GM18870 (cell line): ENCODE measurements at regions not wholly inside any gene's neighbourhood (a gene's known extent, or its start where the extent isn't known, plus 50 kb on each side); places are given as distances from the start of the nearest gene placed in this dataset.

Experiments
- ATAC-seq: cut with Tn5 transposase; IDR thresholded peaks from one replicate; pipeline ENCODE4 v1.9.1; 2021; ENCODE audit warnings: moderate library complexity; ENCODE audit not compliant: unreplicated experiment

DNA sequence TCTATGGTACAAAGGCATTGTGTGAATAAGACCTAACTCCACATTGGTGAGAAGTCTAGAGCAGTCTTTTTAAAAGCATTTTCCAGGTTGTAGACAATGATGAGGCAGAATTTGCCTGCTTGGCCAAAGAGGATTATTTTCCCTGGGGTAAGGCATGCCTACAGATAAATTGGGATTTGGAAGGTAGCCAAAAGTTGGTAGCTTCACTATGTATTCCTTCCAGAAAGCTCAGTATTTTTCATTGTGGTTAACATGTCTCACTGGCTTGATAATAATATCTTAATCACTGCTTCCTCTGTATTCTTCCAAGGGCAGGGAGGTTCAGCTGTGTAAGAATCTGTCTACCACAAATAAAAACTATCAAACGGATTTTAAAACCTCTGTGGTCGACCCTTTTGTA, 590.8 kb upstream of the PRMT6 start:
- no peak for ATAC-seq

GRCh38 chr1:106480629-106481028, 575.8 kb upstream of the PRMT6 start:
- ATAC-seq: no peak

DNA sequence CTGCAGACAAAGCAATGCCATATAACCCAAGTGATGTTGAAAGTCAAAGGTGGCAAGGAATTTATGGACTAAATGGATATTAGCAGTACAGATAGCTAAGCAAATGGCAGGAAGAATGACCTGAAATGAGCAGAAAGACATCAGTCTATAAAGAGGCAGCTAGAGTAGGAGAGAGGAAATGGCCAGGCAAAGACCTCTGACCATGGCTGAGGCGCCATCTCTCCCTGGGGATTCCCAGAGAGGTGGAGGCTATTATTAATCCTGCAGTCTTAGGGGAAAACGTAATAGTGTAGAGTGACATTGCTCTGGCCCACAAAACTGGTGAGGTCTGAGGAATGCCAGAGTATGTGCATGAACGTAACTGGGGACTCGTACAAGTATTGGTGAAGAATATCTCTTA, 563.6 kb upstream of the PRMT6 start:
- no peak for ATAC-seq

- no peak for ATAC-seq
Measured at GRCh38 chr1:106494646-106495045, 561.8 kb upstream of the PRMT6 start.

DNA sequence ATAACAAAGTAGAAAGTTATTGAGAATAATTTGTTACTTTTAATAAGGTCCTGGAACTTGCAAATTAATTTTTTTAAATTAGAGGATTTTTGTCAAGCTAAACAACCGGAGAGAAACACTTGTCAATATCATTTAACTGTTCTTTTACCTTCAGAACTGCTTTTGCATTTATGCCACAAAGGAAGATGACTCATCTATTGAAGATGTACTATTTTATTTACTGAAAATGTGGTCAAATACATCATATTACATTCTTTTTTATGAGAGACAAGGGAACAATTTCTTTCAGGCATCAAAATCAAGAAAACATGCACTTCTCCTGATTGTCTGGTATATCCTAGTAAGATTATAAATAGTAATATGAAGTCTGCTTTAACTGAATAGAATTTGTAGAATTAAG, 558.2 kb upstream of the PRMT6 start:
- no peak for ATAC-seq

DNA sequence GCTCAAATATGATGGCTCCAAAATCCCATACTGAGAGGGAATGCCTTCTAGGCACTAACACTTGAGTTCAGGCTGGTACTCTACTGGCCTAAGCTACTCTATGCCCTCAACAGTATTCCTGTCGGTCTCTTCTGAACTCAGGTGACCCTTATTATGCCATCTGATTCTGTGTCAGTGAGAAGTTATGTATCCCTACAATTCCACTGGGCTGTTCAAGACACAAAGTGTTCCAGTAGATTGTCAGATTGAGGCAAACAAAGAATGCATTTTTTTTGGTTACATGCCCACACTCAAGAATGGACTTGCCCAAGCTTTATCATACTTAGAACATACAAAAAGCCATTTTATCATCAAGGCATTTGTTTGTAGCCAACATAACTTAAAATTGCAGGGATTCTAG, 553.8 kb upstream of the PRMT6 start:
- ATAC-seq: no peak

DNA sequence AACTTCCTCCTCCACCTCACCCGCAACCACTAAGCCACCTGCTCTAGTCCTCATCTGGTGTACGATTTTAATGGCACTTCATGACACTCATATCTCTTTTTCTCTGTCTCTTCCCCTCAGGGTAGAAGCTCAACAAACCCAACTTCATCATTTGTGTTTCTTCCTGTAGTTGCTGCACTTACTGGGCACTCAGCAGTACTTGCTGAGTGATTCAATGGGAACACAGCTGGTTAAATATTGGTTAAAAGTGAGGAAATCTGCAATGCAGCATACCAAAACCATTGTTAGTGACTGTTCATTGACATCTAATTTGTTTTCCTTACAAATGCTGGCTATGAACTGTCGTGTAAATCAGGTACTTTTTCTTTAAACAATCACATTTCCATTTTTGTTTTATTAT, 541.1 kb upstream of the PRMT6 start:
- ATAC-seq: no peak

DNA sequence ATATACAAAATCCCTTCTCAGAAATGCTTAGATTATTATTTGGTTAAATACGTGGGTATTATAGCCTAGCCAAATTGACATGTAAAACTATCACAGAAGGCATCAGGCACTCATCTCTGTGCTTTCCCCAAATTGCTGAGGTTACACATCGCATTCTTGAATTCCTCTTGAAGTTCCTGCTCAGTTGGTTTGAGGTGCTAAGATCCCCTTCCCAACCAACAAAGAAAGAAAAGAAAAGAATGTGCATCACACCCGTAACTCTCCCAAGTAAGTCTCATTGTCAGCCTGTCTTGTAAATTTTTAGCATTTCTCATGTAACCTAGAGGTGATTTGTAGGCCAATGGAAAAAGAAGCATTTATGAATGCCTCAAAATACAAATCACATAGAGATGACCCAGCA, 539.2 kb upstream of the PRMT6 start:
- no peak for ATAC-seq

- no peak for ATAC-seq
Measured at GRCh38 chr1:106523497-106523896, 533.0 kb upstream of the PRMT6 start.

- ATAC-seq: no peak
Measured at GRCh38 chr1:106524631-106525030, 531.8 kb upstream of the PRMT6 start.

- no peak for ATAC-seq
Measured at GRCh38 chr1:106526650-106527049, 529.8 kb upstream of the PRMT6 start.

DNA sequence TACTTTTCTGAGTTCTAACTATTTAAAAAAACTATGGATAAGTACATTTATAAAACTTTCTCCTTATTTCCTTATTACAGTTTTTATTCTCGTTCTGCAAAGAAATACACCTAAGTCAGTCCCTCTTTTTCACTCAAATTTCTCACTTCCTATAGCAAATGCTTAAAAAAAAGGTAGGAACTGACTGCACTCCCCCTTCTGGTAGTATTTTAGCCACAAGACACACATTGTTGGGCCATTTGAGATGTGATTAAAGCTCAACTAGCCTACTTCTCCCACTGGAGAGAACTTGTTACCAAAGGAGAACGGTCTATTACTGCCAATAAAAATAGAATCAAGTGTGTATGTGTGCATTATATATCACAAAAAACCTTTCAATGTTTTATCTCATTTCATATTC, 521.9 kb upstream of the PRMT6 start:
- no peak for ATAC-seq

DNA sequence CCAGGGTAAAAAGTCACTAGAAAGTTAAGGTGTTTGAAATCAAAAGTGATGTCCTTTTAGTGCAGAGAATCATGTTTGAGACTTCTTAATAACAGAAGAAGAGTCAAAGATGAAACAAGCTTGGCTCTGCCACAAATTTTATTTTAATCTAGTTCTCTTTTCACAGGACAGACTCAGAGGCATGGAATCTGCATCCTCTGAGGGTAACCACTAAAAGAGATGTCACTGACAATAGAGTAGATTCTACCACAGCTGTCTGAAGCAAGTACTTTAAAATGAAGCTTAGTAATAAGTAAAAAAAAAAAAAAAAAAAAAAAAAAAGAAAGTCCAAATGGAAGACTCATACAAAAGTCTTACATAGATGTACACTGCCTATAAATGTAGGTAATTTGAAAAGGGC, 519.7 kb upstream of the PRMT6 start:
- no peak for ATAC-seq

GRCh38 chr1:106548726-106549125, 507.7 kb upstream of the PRMT6 start:
- no peak for ATAC-seq

DNA sequence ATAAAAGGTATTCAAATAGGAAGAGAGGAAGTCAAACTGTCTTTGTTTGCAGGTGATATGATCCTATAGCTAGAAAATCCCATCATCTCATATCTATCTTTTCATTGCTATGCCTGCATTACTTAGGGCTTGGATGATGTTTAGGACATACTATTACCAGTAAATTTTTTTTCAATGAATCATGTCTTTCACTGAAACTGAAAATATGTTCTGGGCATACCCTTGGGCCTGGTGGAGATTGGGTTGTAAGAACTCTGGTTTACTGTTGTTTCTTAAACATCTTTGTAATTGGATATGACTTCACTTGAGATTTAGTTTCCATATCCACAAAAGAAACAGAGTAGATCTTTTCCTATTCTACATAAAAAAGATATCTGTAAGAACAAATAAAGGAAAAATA, 502.2 kb upstream of the PRMT6 start:
- ATAC-seq: no peak

GRCh38 chr1:106555571-106555970, 500.9 kb upstream of the PRMT6 start:
- ATAC-seq: no peak

GRCh38 chr1:106564192-106564591, 492.3 kb upstream of the PRMT6 start:
- ATAC-seq: no peak

DNA sequence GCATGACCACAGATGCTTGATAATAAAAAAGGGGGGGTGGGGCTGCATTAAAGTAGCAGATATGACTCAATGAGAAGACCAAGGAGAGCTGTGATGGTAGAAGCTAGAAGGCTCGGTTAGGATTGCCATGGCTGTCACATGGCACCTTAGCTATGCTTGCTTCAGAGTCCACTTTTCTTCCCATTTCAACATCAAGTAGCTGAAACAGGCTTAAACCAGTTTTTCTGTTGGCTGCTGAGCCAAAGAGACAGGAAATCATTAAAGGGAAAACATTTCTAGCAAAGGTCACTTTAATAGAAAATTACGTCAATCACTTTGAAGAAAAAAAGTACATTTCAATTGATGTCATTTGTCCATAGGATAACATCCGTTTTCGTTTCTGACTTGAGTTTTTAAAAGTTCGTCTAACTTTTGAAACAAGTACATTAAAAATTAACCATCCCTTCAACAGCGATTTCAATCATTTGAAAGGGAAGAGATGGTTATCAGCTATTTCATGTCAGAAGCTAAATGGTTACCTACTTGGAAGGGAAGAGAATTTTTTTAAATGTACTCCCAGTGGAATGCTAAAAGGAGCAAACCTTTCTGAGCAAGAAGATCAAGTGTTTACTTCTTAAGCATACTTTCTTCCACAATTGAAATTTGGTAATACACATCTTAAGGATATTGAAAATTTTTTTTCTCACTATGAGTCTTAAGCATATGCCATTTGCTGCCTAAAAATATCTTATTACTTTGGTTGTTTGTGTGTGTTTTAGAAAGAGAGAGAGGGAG, 488.1 kb upstream of the PRMT6 start:
- ATAC-seq: no peak

GRCh38 chr1:106571109-106571508, 485.4 kb upstream of the PRMT6 start:
- no peak for ATAC-seq

- no peak for ATAC-seq
Measured at GRCh38 chr1:106584107-106584506, 472.4 kb upstream of the PRMT6 start.

GRCh38 chr1:106584676-106585075, 471.8 kb upstream of the PRMT6 start:
- ATAC-seq: no peak

- ATAC-seq: no peak
Measured at GRCh38 chr1:106600626-106601025, 455.8 kb upstream of the PRMT6 start.

GRCh38 chr1:106603616-106604015, 452.9 kb upstream of the PRMT6 start:
- no peak for ATAC-seq
